RKO (cell line): ENCODE measurements at regions not wholly inside any gene's neighbourhood (a gene's known extent, or its start where the extent isn't known, plus 50 kb on each side); places are given as distances from the start of the nearest gene placed in this dataset.
A peak's percentile ranks its signal among the peaks of the same experiment; 100 is the strongest.

Experiments
- DNase-seq: peaks from one replicate; pipeline ENCODE4 v3.0.0-alpha.2; 2016; ENCODE audit warnings: low spot score

- DNase-seq: no peak
Observed at GRCh38 chr15:81481346-81481745, 107.3 kb upstream of the TMC3 start.

DNA sequence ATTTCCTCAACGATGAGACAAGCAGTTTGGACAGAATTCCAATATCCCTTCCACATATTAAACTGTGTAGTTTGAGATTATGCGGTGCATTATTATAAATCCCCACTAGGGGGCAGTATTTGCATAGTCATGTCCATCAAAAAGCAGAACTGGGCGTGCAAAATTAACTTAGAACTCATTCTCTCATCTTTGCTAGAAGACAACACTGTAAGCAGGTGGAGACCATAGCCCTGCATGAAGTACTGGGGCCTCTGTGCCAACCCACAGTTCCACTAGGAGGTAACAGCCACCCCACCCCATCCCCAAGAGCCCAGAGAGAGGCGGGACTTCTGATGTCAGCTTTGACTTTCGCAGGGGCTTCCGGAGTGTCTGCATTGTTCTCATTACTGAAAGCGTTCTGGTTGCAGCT, 106.6 kb upstream of the TMC3 start:
- peak; percentile 53 for DNase-seq

DNA sequence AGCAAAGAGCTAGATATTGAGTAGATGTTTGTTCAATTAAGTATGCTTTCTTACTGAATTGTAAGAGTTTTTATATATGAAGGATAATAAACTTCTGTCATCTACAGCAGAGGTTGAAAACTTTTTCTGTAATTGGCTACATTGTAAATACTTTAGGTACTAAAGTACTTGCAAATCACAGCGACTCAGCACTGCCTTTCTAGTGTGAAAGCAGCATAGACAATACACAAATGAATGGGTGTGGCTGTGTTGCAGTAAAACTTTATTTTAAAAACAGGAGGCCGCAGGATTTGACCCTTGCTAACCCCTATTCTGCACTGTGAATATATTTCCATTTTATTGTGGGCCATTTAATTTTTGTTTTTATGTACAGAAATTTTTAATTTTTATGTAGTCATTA, 104.3 kb upstream of the TMC3 start:
- DNase-seq: no peak

DNA sequence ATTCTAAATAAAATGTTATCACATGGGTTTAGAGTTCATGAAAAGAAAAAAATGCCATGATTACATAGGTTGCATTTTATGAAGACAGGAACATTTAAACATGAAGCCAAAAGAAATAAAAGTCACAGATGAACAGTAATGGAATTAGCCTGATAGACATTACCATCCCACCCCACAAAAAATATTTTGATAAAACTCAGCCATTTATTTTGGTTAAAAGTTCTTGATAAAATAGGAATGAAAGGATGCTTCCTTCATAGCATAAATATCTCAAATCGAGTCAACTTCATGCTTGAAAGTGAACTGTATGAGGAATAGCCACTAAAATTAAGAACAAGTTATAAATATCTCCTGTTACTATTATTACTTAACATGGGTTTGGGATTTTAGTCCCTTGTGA, 101.9 kb upstream of the TMC3 start:
- DNase-seq: no peak

GRCh38 chr15:81475471-81475870, 101.5 kb upstream of the TMC3 start:
- no peak for DNase-seq

- no peak for DNase-seq
Observed at GRCh38 chr15:81473946-81474345, 99.9 kb upstream of the TMC3 start.

- no peak for DNase-seq
Observed at GRCh38 chr15:81473177-81473576, 99.2 kb upstream of the TMC3 start.

DNA sequence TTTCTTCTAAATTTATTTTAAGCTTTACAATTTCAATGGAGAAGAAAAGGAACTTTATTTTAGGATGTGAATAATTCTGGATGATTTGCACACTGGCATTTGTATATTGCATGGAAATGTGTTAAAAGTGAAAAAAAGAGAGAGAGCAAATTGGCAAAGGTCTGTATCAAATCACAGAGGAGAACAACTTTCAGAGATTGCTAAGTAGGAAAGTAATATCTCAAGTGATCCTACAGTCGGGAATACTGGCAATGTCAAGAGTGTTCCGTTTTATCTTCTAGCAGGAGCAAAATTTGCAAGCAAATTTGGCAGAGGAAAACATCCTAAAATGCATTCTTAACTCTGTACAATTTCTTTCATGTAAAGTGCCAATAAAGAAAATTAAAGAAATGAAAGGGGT, 97.1 kb upstream of the TMC3 start:
- DNase-seq: no peak

GRCh38 chr15:81469154-81469553, 95.1 kb upstream of the TMC3 start:
- DNase-seq: no peak

DNA sequence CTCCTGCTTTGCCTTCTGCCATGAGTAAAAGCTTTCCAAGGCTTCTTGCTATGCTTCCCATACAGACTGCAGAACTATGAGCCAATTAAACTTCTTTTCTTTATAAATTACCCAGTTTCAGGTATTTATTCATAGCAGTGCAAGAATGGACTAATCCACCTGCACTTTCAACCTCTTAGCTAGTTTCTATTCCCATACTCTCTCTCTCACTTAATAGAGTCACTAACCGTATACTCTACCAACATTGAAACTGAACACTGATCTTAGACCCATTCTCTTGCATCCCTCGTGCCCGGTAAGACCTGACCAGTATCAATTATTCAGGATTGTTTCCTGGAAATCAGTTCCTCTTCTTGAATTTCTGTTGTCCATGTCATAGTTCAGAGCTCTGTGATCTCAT, 92.7 kb upstream of the TMC3 start:
- no peak for DNase-seq

DNA sequence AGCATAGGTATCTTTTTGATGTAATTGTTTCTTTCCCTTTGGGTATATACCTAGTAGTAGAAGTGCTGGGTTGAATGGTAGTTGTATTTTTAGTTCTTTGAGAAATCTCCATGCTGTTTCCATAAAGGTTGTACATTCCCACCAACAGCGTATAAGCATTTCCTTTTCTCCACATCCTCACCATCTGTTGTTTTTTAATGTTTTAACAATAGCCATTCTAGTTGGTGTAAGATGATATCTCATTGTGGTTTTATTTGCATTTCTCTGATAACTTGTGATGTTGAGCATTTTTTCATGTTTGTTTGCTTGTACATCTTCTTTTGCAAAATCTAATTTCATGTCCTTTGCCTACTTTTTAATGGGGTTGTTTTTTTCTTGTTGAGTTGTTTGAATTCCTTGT, 80.0 kb upstream of the TMC3 start:
- no peak for DNase-seq

- no peak for DNase-seq
Observed at GRCh38 chr15:81450721-81451120, 76.7 kb upstream of the TMC3 start.

DNA sequence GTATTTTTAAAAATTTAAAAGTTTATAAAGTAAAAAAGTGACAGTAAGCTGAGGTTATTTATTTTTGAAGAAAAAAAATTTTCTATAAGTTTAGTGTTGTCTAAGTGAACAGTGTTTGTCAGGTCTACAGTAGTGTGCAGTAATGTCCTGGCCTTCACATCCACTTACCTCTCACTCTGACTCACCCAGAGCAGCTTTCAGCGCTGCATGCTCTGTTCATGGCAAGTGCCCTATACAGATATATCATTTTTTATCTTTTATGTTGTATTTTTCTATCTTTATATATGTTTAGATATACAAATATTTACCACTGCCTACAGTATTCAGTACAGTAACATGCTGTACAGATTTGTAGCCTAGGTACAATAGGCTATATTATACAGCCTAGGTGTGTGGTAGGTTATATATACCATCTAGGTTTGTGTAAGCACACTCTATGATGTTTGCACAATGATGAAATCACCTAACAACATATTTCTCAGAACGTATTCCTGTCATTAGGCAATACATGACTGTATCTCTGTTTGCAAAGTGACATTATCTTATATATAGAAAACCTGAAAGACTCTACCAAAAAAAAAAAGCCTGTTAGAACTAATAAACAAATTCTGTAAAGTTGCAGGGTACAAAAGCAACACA, 75.9 kb upstream of the TMC3 start:
- DNase-seq: no peak

- DNase-seq: no peak
Observed at GRCh38 chr15:81443040-81443820, 69.2 kb upstream of the TMC3 start.

- DNase-seq: no peak
Observed at GRCh38 chr15:81442454-81442853, 68.4 kb upstream of the TMC3 start.

- no peak for DNase-seq
Observed at GRCh38 chr15:81434851-81435250, 60.8 kb upstream of the TMC3 start.

- DNase-seq: no peak
Observed at GRCh38 chr15:81433462-81433861, 59.4 kb upstream of the TMC3 start.

DNA sequence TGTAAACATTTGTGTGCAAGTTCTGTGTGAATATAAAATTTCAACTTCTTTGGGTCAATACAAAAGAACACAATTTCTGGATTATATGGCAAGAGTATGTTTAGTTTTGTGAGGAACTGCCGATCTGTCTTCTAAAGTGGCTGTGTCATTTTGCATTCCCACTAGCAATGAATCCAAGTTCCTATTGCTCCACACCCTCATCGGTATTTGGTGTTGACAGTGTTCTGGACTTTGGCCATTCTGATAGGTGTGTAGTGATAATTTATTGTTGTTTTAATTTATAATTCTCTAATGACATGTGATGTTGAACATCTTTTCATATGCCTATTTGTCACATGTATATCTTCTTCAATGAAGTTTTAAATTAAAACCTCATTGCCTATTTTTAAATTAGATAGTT, 58.2 kb upstream of the TMC3 start:
- DNase-seq: no peak

DNA sequence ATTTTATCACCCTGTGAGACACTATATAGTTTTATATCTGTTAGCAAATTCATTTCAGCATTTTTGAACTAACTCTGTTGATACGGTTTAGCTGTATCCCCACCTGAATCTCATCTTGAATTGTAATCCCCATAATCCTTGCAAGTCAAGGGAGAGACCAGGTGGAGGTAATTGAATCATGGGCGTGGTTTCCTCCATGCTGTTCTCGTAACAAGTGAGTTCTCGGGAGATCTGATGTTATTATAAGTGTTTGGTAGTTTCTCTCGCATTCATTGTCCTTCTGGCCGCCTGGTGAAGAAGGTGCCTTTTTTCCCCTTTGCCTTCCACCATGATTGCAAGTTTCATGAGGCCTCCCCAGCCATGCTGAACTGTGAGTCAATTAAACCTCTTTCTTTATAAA, 53.2 kb upstream of the TMC3 start:
- DNase-seq: no peak

- DNase-seq: no peak
Observed at GRCh38 chr15:81425905-81426304, 51.9 kb upstream of the TMC3 start.
